ENCODE measurements at regions not wholly inside any gene's neighbourhood (a gene's known extent, or its start where the extent isn't known, plus 50 kb on each side); places are given as distances from the start of the nearest gene placed in this dataset.
"Not testable (repeated sequence)": the region's sequence is repeated elsewhere in the genome, so short reads cannot be mapped to it uniquely, and the experiment has no call there.

GRCh38 chr4:123005126-123005525, 82.7 kb upstream of the NUDT6 start:
- not testable (repeated sequence) for H3K4me3 ChIP-seq (ENCODE audit: low read length); H3K4me1 ChIP-seq (ENCODE audit: control insufficient read depth, insufficient read depth, low read length); H3K36me3 ChIP-seq (ENCODE audit: control insufficient read depth, insufficient read depth, low read length); H3K9me3 ChIP-seq (ENCODE audit: control insufficient read depth, low read length); H3K27me3 ChIP-seq (ENCODE audit: control insufficient read depth, insufficient read depth, low read length); H3K9ac ChIP-seq (ENCODE audit: low read length)

GRCh38 chr4:123007679-123008078, 85.3 kb upstream of the NUDT6 start:
- Histone ChIP-seq H3K9ac (ENCODE audit: low read length) (no peak overlapping the region), H3K27me3 (ENCODE audit: control insufficient read depth, insufficient read depth, low read length) (no peaks in the 10 kb centered on the region), H3K4me1 (ENCODE audit: control insufficient read depth, insufficient read depth, low read length) (no peaks in the 10 kb centered on the region), H3K4me3 (ENCODE audit: low read length) (no peak overlapping the region), H3K36me3 (ENCODE audit: control insufficient read depth, insufficient read depth, low read length) (no peaks in the 10 kb centered on the region), H3K9me3 (ENCODE audit: control insufficient read depth, low read length) (no peaks in the 10 kb centered on the region)

GRCh38 chr4:123012416-123012815, 90.0 kb upstream of the NUDT6 start:
- not testable (repeated sequence) for H3K9ac ChIP-seq (ENCODE audit: low read length); H3K4me1 ChIP-seq (ENCODE audit: control insufficient read depth, insufficient read depth, low read length); H3K4me3 ChIP-seq (ENCODE audit: low read length); H3K36me3 ChIP-seq (ENCODE audit: control insufficient read depth, insufficient read depth, low read length); H3K27me3 ChIP-seq (ENCODE audit: control insufficient read depth, insufficient read depth, low read length); H3K9me3 ChIP-seq (ENCODE audit: control insufficient read depth, low read length)

- no peak overlapping the region for H3K9ac ChIP-seq (ENCODE audit: low read length)
- no peaks in the 10 kb centered on the region for H3K36me3 ChIP-seq (ENCODE audit: control insufficient read depth, insufficient read depth, low read length)
- H3K4me1 ChIP-seq (ENCODE audit: control insufficient read depth, insufficient read depth, low read length): no peaks in the 10 kb centered on the region
- H3K9me3 ChIP-seq (ENCODE audit: control insufficient read depth, low read length): no peaks in the 10 kb centered on the region
- no peaks in the 10 kb centered on the region for H3K27me3 ChIP-seq (ENCODE audit: control insufficient read depth, insufficient read depth, low read length)
- H3K4me3 ChIP-seq (ENCODE audit: low read length): no peak overlapping the region
These were observed 91.6 kb upstream of the NUDT6 start for GRCh38 chr4:123014038-123014437.

- Histone ChIP-seq H3K9ac (ENCODE audit: low read length) (no peak overlapping the region), H3K4me3 (ENCODE audit: low read length) (no peak overlapping the region), H3K36me3 (ENCODE audit: control insufficient read depth, insufficient read depth, low read length) (no peaks in the 10 kb centered on the region), H3K27me3 (ENCODE audit: control insufficient read depth, insufficient read depth, low read length) (no peaks in the 10 kb centered on the region), H3K9me3 (ENCODE audit: control insufficient read depth, low read length) (no peaks in the 10 kb centered on the region), H3K4me1 (ENCODE audit: control insufficient read depth, insufficient read depth, low read length) (no peaks in the 10 kb centered on the region)
These were observed 94.7 kb upstream of the NUDT6 start for GRCh38 chr4:123017078-123017477.

- H3K36me3 ChIP-seq (ENCODE audit: control insufficient read depth, insufficient read depth, low read length): no peaks in the 10 kb centered on the region
- no peak overlapping the region for H3K9ac ChIP-seq (ENCODE audit: low read length)
- no peaks in the 10 kb centered on the region for H3K27me3 ChIP-seq (ENCODE audit: control insufficient read depth, insufficient read depth, low read length)
- H3K4me1 ChIP-seq (ENCODE audit: control insufficient read depth, insufficient read depth, low read length): no peaks in the 10 kb centered on the region
- H3K9me3 ChIP-seq (ENCODE audit: control insufficient read depth, low read length): no peaks in the 10 kb centered on the region
- H3K4me3 ChIP-seq (ENCODE audit: low read length): no peak overlapping the region
These were observed 95.4 kb upstream of the NUDT6 start for GRCh38 chr4:123017636-123018395.

- H3K4me1 ChIP-seq (ENCODE audit: control insufficient read depth, insufficient read depth, low read length): no peaks in the 10 kb centered on the region
- H3K36me3 ChIP-seq (ENCODE audit: control insufficient read depth, insufficient read depth, low read length): no peaks in the 10 kb centered on the region
- no peak overlapping the region for H3K9ac ChIP-seq (ENCODE audit: low read length)
- no peak overlapping the region for H3K4me3 ChIP-seq (ENCODE audit: low read length)
- no peaks in the 10 kb centered on the region for H3K9me3 ChIP-seq (ENCODE audit: control insufficient read depth, low read length)
- no peaks in the 10 kb centered on the region for H3K27me3 ChIP-seq (ENCODE audit: control insufficient read depth, insufficient read depth, low read length)
These were observed 96.0 kb upstream of the NUDT6 start for GRCh38 chr4:123018396-123018775.

GRCh38 chr4:123020285-123020684, 97.9 kb upstream of the NUDT6 start:
- Histone ChIP-seq H3K9me3 (ENCODE audit: control insufficient read depth, low read length) (no peaks in the 10 kb centered on the region), H3K27me3 (ENCODE audit: control insufficient read depth, insufficient read depth, low read length) (no peaks in the 10 kb centered on the region), H3K9ac (ENCODE audit: low read length) (no peak overlapping the region), H3K4me3 (ENCODE audit: low read length) (no peak overlapping the region), H3K4me1 (ENCODE audit: control insufficient read depth, insufficient read depth, low read length) (no peaks in the 10 kb centered on the region), H3K36me3 (ENCODE audit: control insufficient read depth, insufficient read depth, low read length) (no peaks in the 10 kb centered on the region)

GRCh38 chr4:123023647-123024046, 101.2 kb upstream of the NUDT6 start:
- H3K9ac ChIP-seq (ENCODE audit: low read length): no peak overlapping the region
- no peaks in the 10 kb centered on the region for H3K4me1 ChIP-seq (ENCODE audit: control insufficient read depth, insufficient read depth, low read length)
- no peak overlapping the region for H3K4me3 ChIP-seq (ENCODE audit: low read length)
- no peaks in the 10 kb centered on the region for H3K9me3 ChIP-seq (ENCODE audit: control insufficient read depth, low read length)
- H3K36me3 ChIP-seq (ENCODE audit: control insufficient read depth, insufficient read depth, low read length): no peaks in the 10 kb centered on the region
- no peaks in the 10 kb centered on the region for H3K27me3 ChIP-seq (ENCODE audit: control insufficient read depth, insufficient read depth, low read length)

- H3K9me3 ChIP-seq (ENCODE audit: control insufficient read depth, low read length): no peaks in the 10 kb centered on the region
- H3K4me3 ChIP-seq (ENCODE audit: low read length): no peak overlapping the region
- H3K27me3 ChIP-seq (ENCODE audit: control insufficient read depth, insufficient read depth, low read length): no peaks in the 10 kb centered on the region
- no peaks in the 10 kb centered on the region for H3K36me3 ChIP-seq (ENCODE audit: control insufficient read depth, insufficient read depth, low read length)
- no peaks in the 10 kb centered on the region for H3K4me1 ChIP-seq (ENCODE audit: control insufficient read depth, insufficient read depth, low read length)
- H3K9ac ChIP-seq (ENCODE audit: low read length): no peak overlapping the region
These were observed 102.3 kb upstream of the NUDT6 start for GRCh38 chr4:123024710-123025109.

GRCh38 chr4:123025398-123025797, 103.0 kb upstream of the NUDT6 start:
- no peaks in the 10 kb centered on the region for H3K27me3 ChIP-seq (ENCODE audit: control insufficient read depth, insufficient read depth, low read length)
- no peaks in the 10 kb centered on the region for H3K9me3 ChIP-seq (ENCODE audit: control insufficient read depth, low read length)
- H3K4me1 ChIP-seq (ENCODE audit: control insufficient read depth, insufficient read depth, low read length): no peaks in the 10 kb centered on the region
- no peak overlapping the region for H3K9ac ChIP-seq (ENCODE audit: low read length)
- H3K36me3 ChIP-seq (ENCODE audit: control insufficient read depth, insufficient read depth, low read length): no peaks in the 10 kb centered on the region
- H3K4me3 ChIP-seq (ENCODE audit: low read length): no peak overlapping the region

- H3K9ac ChIP-seq (ENCODE audit: low read length); H3K27me3 ChIP-seq (ENCODE audit: control insufficient read depth, insufficient read depth, low read length); H3K9me3 ChIP-seq (ENCODE audit: control insufficient read depth, low read length); H3K4me3 ChIP-seq (ENCODE audit: low read length); H3K36me3 ChIP-seq (ENCODE audit: control insufficient read depth, insufficient read depth, low read length); H3K4me1 ChIP-seq (ENCODE audit: control insufficient read depth, insufficient read depth, low read length): not testable (repeated sequence)
These were observed 103.6 kb upstream of the NUDT6 start for GRCh38 chr4:123026015-123026414.

GRCh38 chr4:123031664-123032063, 109.3 kb upstream of the NUDT6 start:
- no peak overlapping the region for H3K9ac ChIP-seq (ENCODE audit: low read length)
- no peaks in the 10 kb centered on the region for H3K4me1 ChIP-seq (ENCODE audit: control insufficient read depth, insufficient read depth, low read length)
- no peaks in the 10 kb centered on the region for H3K27me3 ChIP-seq (ENCODE audit: control insufficient read depth, insufficient read depth, low read length)
- no peaks in the 10 kb centered on the region for H3K9me3 ChIP-seq (ENCODE audit: control insufficient read depth, low read length)
- H3K4me3 ChIP-seq (ENCODE audit: low read length): no peak overlapping the region
- H3K36me3 ChIP-seq (ENCODE audit: control insufficient read depth, insufficient read depth, low read length): no peaks in the 10 kb centered on the region

Measured in mucosa of stomach (tissue), 1 donor.